ENCODE measurements at regions not wholly inside any gene's neighbourhood (a gene's known extent, or its start where the extent isn't known, plus 50 kb on each side); places are given as distances from the start of the nearest gene placed in this dataset.

GRCh38 chr6:30272032-30272431 is 54.7 kb upstream of the TRIM39 start:
- Mint-ChIP-seq H3K4me1 (no peaks in the 10 kb centered on the region), H3K36me3 (ENCODE audit: low read depth) (no peaks in the 10 kb centered on the region), H3K27me3 (peaks cover 28% of the 10 kb centered on the region), H3K9me3 (no peaks in the 10 kb centered on the region), H3K4me3 (no peak overlapping the region), H3K27ac (no peak overlapping the region)
- ChIA-PET POLR2A (no interaction called here), CTCF (interaction anchor here (0.7 kb wide), 1 partner anchor 1661 kb away, joined by 3 read pairs; no protein-coding TSS in a partner anchor)
- DNase-seq: no peak

GRCh38 chr6:30267423-30267822 is 54.2 kb upstream of the TRIM26 start:
- Mint-ChIP-seq H3K27me3 (peaks cover 5% of the 10 kb centered on the region), H3K4me3 (no peak overlapping the region), H3K36me3 (ENCODE audit: low read depth) (peaks cover 12% of the 10 kb centered on the region), H3K27ac (no peak overlapping the region), H3K4me1 (no peaks in the 10 kb centered on the region), H3K9me3 (no peaks in the 10 kb centered on the region)
- POLR2A ChIA-PET: no interaction called here
- CTCF ChIA-PET: no interaction called here
- DNase-seq: no peak

GRCh38 chr6:30265594-30265993 is 52.4 kb upstream of the TRIM26 start:
- no peaks in the 10 kb centered on the region for H3K27me3 Mint-ChIP-seq
- CTCF ChIA-PET: no interaction called here

GRCh38 chr6:30265181-30265580 is 52.0 kb upstream of the TRIM26 start:
- POLR2A ChIA-PET: no interaction called here
- H3K9me3 Mint-ChIP-seq: no peaks in the 10 kb centered on the region
- DNase-seq: no peak
- H3K4me3 Mint-ChIP-seq: no peak overlapping the region
- H3K4me1 Mint-ChIP-seq: peaks cover 1% of the 10 kb centered on the region
- no peak overlapping the region for H3K27ac Mint-ChIP-seq
- no peaks in the 10 kb centered on the region for H3K27me3 Mint-ChIP-seq
- peaks cover 20% of the 10 kb centered on the region for H3K36me3 Mint-ChIP-seq (ENCODE audit: low read depth)
- CTCF ChIA-PET: no interaction called here

More at GRCh38 chr6:30265594-30265993, 52.4 kb upstream of the TRIM26 start:
- peaks cover 20% of the 10 kb centered on the region for H3K36me3 Mint-ChIP-seq (ENCODE audit: low read depth)
- no peak overlapping the region for H3K4me3 Mint-ChIP-seq
- no peak overlapping the region for H3K27ac Mint-ChIP-seq
- H3K4me1 Mint-ChIP-seq: no peaks in the 10 kb centered on the region
- no peaks in the 10 kb centered on the region for H3K9me3 Mint-ChIP-seq
- POLR2A ChIA-PET: no interaction called here
- no peak for DNase-seq

GRCh38 chr6:30264743-30265142 is 51.5 kb upstream of the TRIM26 start:
- Mint-ChIP-seq H3K4me1 (peaks cover 3% of the 10 kb centered on the region), H3K27ac (no peak overlapping the region), H3K4me3 (no peak overlapping the region), H3K9me3 (no peaks in the 10 kb centered on the region), H3K27me3 (no peaks in the 10 kb centered on the region), H3K36me3 (ENCODE audit: low read depth) (peaks cover 20% of the 10 kb centered on the region)
- ChIA-PET POLR2A (no interaction called here), CTCF (no interaction called here)
- DNase-seq: no peak

- Mint-ChIP-seq H3K27ac (no peak overlapping the region), H3K27me3 (no peaks in the 10 kb centered on the region), H3K9me3 (no peaks in the 10 kb centered on the region), H3K4me1 (peaks cover 10% of the 10 kb centered on the region), H3K36me3 (ENCODE audit: low read depth) (peaks cover 20% of the 10 kb centered on the region), H3K4me3 (no peak overlapping the region)
- ChIA-PET POLR2A (no interaction called here), CTCF (no interaction called here)
- DNase-seq: no peak
Observed at GRCh38 chr6:30263734-30264133, 50.5 kb upstream of the TRIM26 start.
